ENCODE measurements at regions not wholly inside any gene's neighbourhood (a gene's known extent, or its start where the extent isn't known, plus 50 kb on each side); places are given as distances from the start of the nearest gene placed in this dataset.

GRCh38 chr17:77308861-77309726 lies 168.3 kb downstream of the SEC14L1 start:
- DNase-seq, result no peak

GRCh38 chr17:77310336-77310735 lies 169.6 kb downstream of the SEC14L1 start:
- DNase-seq, result no peak

GRCh38 chr17:77311371-77311981 lies 170.7 kb downstream of the SEC14L1 start:
- DNase-seq, result no peak

GRCh38 chr17:77312061-77312701 lies 171.4 kb downstream of the SEC14L1 start:
- DNase-seq, result no peak

- no peak for DNase-seq
Observed at GRCh38 chr17:77312786-77313599, 172.2 kb downstream of the SEC14L1 start.

GRCh38 chr17:77313831-77314230 lies 173.1 kb downstream of the SEC14L1 start:
- no peak for DNase-seq

GRCh38 chr17:77314601-77315000 lies 173.8 kb downstream of the SEC14L1 start:
- DNase-seq, result no peak

- DNase-seq, result no peak
Observed at GRCh38 chr17:77315010-77315409, 174.2 kb downstream of the SEC14L1 start.

GRCh38 chr17:77315551-77316190 lies 174.9 kb downstream of the SEC14L1 start:
- DNase-seq, result no peak

- DNase-seq, result no peak
Observed at GRCh38 chr17:77316191-77316641, 175.4 kb downstream of the SEC14L1 start.

- no peak for DNase-seq
Observed at GRCh38 chr17:77316651-77317050, 175.9 kb downstream of the SEC14L1 start.

- DNase-seq, result no peak
Observed at GRCh38 chr17:77317091-77317750, 176.5 kb downstream of the SEC14L1 start.

- no peak for DNase-seq
Observed at GRCh38 chr17:77318021-77318420, 177.3 kb downstream of the SEC14L1 start.

GRCh38 chr17:77318491-77319210 lies 177.9 kb downstream of the SEC14L1 start:
- no peak for DNase-seq

GRCh38 chr17:77319211-77320043 lies 178.7 kb downstream of the SEC14L1 start:
- no peak for DNase-seq

GRCh38 chr17:77320044-77320440 lies 179.3 kb downstream of the SEC14L1 start:
- DNase-seq, result no peak

GRCh38 chr17:77320485-77321256 lies 179.9 kb downstream of the SEC14L1 start:
- DNase-seq, result no peak

- DNase-seq, result no peak
Observed at GRCh38 chr17:77321649-77322513, 181.1 kb downstream of the SEC14L1 start.

Data from NCI-H1694 (cell line).